ENCODE measurements at regions not wholly inside any gene's neighbourhood (a gene's known extent, or its start where the extent isn't known, plus 50 kb on each side); places are given as distances from the start of the nearest gene placed in this dataset.

- Histone ChIP-seq H3K36me3 (ENCODE audit: control insufficient read depth, insufficient read depth, low read length) (no peaks in the 10 kb centered on the region), H3K27me3 (replicated peaks; ENCODE audit: control insufficient read depth, insufficient read depth, low read length) (no peaks in the 10 kb centered on the region), H3K9me3 (peaks cover 2% of the 10 kb centered on the region; the same call in 1 of the 2 replicates), H3K4me3 (ENCODE audit: low read depth, low read length) (no peak overlapping the region), H3K4me1 (no peaks in the 10 kb centered on the region)
- no peak for DNase-seq
- CTCF ChIA-PET, result no interaction called here
- Mint-ChIP-seq H3K36me3 (ENCODE audit: insufficient read depth, unreplicated experiment) (no peaks in the 10 kb centered on the region), H3K27ac (ENCODE audit: unreplicated experiment) (no peak overlapping the region), H3K4me1 (ENCODE audit: low read depth, unreplicated experiment) (no peaks in the 10 kb centered on the region), H3K4me3 (ENCODE audit: unreplicated experiment) (no peak overlapping the region), H3K9me3 (ENCODE audit: unreplicated experiment) (no peaks in the 10 kb centered on the region), H3K27me3 (ENCODE audit: insufficient read depth, unreplicated experiment) (no peaks in the 10 kb centered on the region)
- TF ChIP-seq, protein P1, sequence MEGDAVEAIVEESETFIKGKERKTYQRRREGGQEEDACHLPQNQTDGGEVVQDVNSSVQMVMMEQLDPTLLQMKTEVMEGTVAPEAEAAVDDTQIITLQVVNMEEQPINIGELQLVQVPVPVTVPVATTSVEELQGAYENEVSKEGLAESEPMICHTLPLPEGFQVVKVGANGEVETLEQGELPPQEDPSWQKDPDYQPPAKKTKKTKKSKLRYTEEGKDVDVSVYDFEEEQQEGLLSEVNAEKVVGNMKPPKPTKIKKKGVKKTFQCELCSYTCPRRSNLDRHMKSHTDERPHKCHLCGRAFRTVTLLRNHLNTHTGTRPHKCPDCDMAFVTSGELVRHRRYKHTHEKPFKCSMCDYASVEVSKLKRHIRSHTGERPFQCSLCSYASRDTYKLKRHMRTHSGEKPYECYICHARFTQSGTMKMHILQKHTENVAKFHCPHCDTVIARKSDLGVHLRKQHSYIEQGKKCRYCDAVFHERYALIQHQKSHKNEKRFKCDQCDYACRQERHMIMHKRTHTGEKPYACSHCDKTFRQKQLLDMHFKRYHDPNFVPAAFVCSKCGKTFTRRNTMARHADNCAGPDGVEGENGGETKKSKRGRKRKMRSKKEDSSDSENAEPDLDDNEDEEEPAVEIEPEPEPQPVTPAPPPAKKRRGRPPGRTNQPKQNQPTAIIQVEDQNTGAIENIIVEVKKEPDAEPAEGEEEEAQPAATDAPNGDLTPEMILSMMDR (IDR thresholded peaks at IDR 0.05; ENCODE audit: insufficient read depth in 1 of 2, low read depth in 1 of 2, low read length in 1 of 2, severe bottlenecking in 1 of 2, unreplicated experiment in 1 of 2), result no peak
- POLR2A ChIA-PET, result no interaction called here
- no TSS peak for BruUV-seq (replicated peaks)
- intact Hi-C loops (cut with micrococcal nuclease; ENCODE audit: unreplicated experiment), result no loop called here
Measured at GRCh38 chr9:30048396-30048795, 2336.0 kb upstream of the ACO1 start.

- Mint-ChIP-seq H3K4me1 (ENCODE audit: low read depth, unreplicated experiment) (no peaks in the 10 kb centered on the region), H3K4me3 (ENCODE audit: unreplicated experiment) (no peak overlapping the region), H3K9me3 (ENCODE audit: unreplicated experiment) (no peaks in the 10 kb centered on the region), H3K27ac (ENCODE audit: unreplicated experiment) (no peak overlapping the region), H3K27me3 (ENCODE audit: insufficient read depth, unreplicated experiment) (peaks cover 3% of the 10 kb centered on the region), H3K36me3 (ENCODE audit: insufficient read depth, unreplicated experiment) (no peaks in the 10 kb centered on the region)
- H3K4me1 ChIP-seq, result no peaks in the 10 kb centered on the region
- no peak overlapping the region for H3K4me3 ChIP-seq (ENCODE audit: low read depth, low read length)
- intact Hi-C loops (cut with micrococcal nuclease; ENCODE audit: unreplicated experiment), result no loop called here
- no peak for DNase-seq
- TF ChIP-seq, protein P1 (IDR thresholded peaks at IDR 0.05; ENCODE audit: insufficient read depth in 1 of 2, low read depth in 1 of 2, low read length in 1 of 2, severe bottlenecking in 1 of 2, unreplicated experiment in 1 of 2), result no peak
- no TSS peak for BruUV-seq (replicated peaks)
- no peaks in the 10 kb centered on the region for H3K27me3 ChIP-seq (replicated peaks; ENCODE audit: control insufficient read depth, insufficient read depth, low read length)
- CTCF ChIA-PET, result no interaction called here
- POLR2A ChIA-PET, result no interaction called here
- H3K36me3 ChIP-seq (ENCODE audit: control insufficient read depth, insufficient read depth, low read length), result no peaks in the 10 kb centered on the region
- no peaks in the 10 kb centered on the region for H3K9me3 ChIP-seq
Measured at GRCh38 chr9:30058463-30058862, 2326.0 kb upstream of the ACO1 start.

GRCh38 chr9:30060976-30061375 is 2323.5 kb upstream of the ACO1 start:
- Mint-ChIP-seq H3K27me3 (ENCODE audit: insufficient read depth, unreplicated experiment) (peaks cover 2% of the 10 kb centered on the region), H3K4me3 (ENCODE audit: unreplicated experiment) (no peak overlapping the region), H3K4me1 (ENCODE audit: low read depth, unreplicated experiment) (peaks cover 5% of the 10 kb centered on the region), H3K27ac (ENCODE audit: unreplicated experiment) (no peak overlapping the region), H3K9me3 (ENCODE audit: unreplicated experiment) (no peaks in the 10 kb centered on the region), H3K36me3 (ENCODE audit: insufficient read depth, unreplicated experiment) (no peaks in the 10 kb centered on the region)
- no peak for DNase-seq
- ChIA-PET CTCF (no interaction called here), POLR2A (no interaction called here)
- Histone ChIP-seq H3K9me3 (no peaks in the 10 kb centered on the region), H3K4me1 (no peaks in the 10 kb centered on the region), H3K27me3 (replicated peaks; ENCODE audit: control insufficient read depth, insufficient read depth, low read length) (no peaks in the 10 kb centered on the region), H3K4me3 (ENCODE audit: low read depth, low read length) (no peak overlapping the region), H3K36me3 (ENCODE audit: control insufficient read depth, insufficient read depth, low read length) (no peaks in the 10 kb centered on the region)
- TF ChIP-seq, protein P1 (IDR thresholded peaks at IDR 0.05; ENCODE audit: insufficient read depth in 1 of 2, low read depth in 1 of 2, low read length in 1 of 2, severe bottlenecking in 1 of 2, unreplicated experiment in 1 of 2), result no peak
- no TSS peak for BruUV-seq (replicated peaks)
- intact Hi-C loops (cut with micrococcal nuclease; ENCODE audit: unreplicated experiment), result no loop called here
